ENCODE measurements at regions not wholly inside any gene's neighbourhood (a gene's known extent, or its start where the extent isn't known, plus 50 kb on each side); places are given as distances from the start of the nearest gene placed in this dataset.

GRCh38 chr5:2272039-2272438 lies 389.3 kb upstream of the IRX4 start:
- DNase-seq (ENCODE audit: low spot score), result no peak
- no peak overlapping the region for H3K4me3 ChIP-seq
- no peak overlapping the region for H3K27ac ChIP-seq
- TF ChIP-seq CTCF (IDR thresholded peaks at IDR 0.05), result no peak

- Histone ChIP-seq H3K27ac (no peak overlapping the region), H3K4me3 (no peak overlapping the region)
- TF ChIP-seq CTCF (IDR thresholded peaks at IDR 0.05), result no peak
- peak; percentile 46 for DNase-seq (ENCODE audit: low spot score)
Measured at GRCh38 chr5:2271316-2271715, 388.6 kb upstream of the IRX4 start.

GRCh38 chr5:2270467-2270866 lies 387.7 kb upstream of the IRX4 start:
- no peak overlapping the region for H3K27ac ChIP-seq
- H3K4me3 ChIP-seq, result no peak overlapping the region
- no peak for TF ChIP-seq CTCF (IDR thresholded peaks at IDR 0.05)
- peak; percentile 54 for DNase-seq (ENCODE audit: low spot score)

GRCh38 chr5:2269656-2270055 lies 386.9 kb upstream of the IRX4 start:
- DNase-seq (ENCODE audit: low spot score), result peak; percentile 53
- no peak overlapping the region for H3K4me3 ChIP-seq
- no peak overlapping the region for H3K27ac ChIP-seq
- TF ChIP-seq CTCF (IDR thresholded peaks at IDR 0.05), result no peak

GRCh38 chr5:2267991-2268390 lies 385.3 kb upstream of the IRX4 start:
- no peak for TF ChIP-seq CTCF (IDR thresholded peaks at IDR 0.05)
- H3K4me3 ChIP-seq, result no peak overlapping the region
- no peak for DNase-seq (ENCODE audit: low spot score)
- H3K27ac ChIP-seq, result no peak overlapping the region

- H3K4me3 ChIP-seq, result no peak overlapping the region
- H3K27ac ChIP-seq, result no peak overlapping the region
- DNase-seq (ENCODE audit: low spot score), result peak; percentile 58
- no peak for TF ChIP-seq CTCF (IDR thresholded peaks at IDR 0.05)
Measured at GRCh38 chr5:2266641-2267240, 384.0 kb upstream of the IRX4 start.

GRCh38 chr5:2265341-2265740 lies 382.6 kb upstream of the IRX4 start:
- no peak for DNase-seq (ENCODE audit: low spot score)
- Histone ChIP-seq H3K4me3 (no peak overlapping the region), H3K27ac (no peak overlapping the region)
- no peak for TF ChIP-seq CTCF (IDR thresholded peaks at IDR 0.05)
